DND-41 (cell line): ENCODE measurements at regions not wholly inside any gene's neighbourhood (a gene's known extent, or its start where the extent isn't known, plus 50 kb on each side); places are given as distances from the start of the nearest gene placed in this dataset.

Experiments used
- ATAC-seq: fragments of 200-7000 bp; cut with Tn5 transposase; 3 replicates; pipeline ENCODE4 v1.9.1; 2021; ENCODE audit warnings: low read depth; ENCODE audit not compliant: insufficient read depth
- DNase-seq: peaks from one replicate; pipeline ENCODE4 v3.0.0-alpha.2; 2020
- H2AFZ ChIP-seq: 2 replicates; pipeline ENCODE4 v1.6.0; 2012; ENCODE audit warnings: low read depth, low read length
- H3K27ac ChIP-seq: 2 replicates; pipeline ENCODE4 v1.5.1; 2012; ENCODE audit warnings: low read length, inconsistent platforms
- H3K27me3 ChIP-seq: fragments of 200-600 bp; sonication (generic); 2 replicates; pipeline ENCODE4 v1.6.0; 2012; ENCODE audit warnings: low read length, mild to moderate bottlenecking, inconsistent platforms; ENCODE audit not compliant: insufficient read depth, poor library complexity
- H3K36me3 ChIP-seq: 2 replicates; pipeline ENCODE4 v1.5.1; 2012; ENCODE audit warnings: low read length, inconsistent platforms; ENCODE audit not compliant: insufficient read depth
- H3K4me1 ChIP-seq: 2 replicates; pipeline ENCODE4 v1.5.1; 2012; ENCODE audit warnings: mild to moderate bottlenecking, low read length; ENCODE audit not compliant: insufficient read depth
- H3K4me2 ChIP-seq: 2 replicates; pipeline ENCODE4 v1.6.0; 2012; ENCODE audit warnings: mild to moderate bottlenecking, moderate library complexity, low read length, inconsistent platforms; ENCODE audit not compliant: insufficient read depth
- H3K4me3 ChIP-seq, 2 experiments: fragments of 200-600 bp in 1 of 2; shearing (Covaris generic) in 1 of 2; 2 replicates each; pipeline ENCODE4 v1.5.1; 2012 to 2016; ENCODE audit warnings: inconsistent platforms in 2 of 2, low read length in 2 of 2, mild to moderate bottlenecking in 2 of 2, low read depth in 1 of 2, moderate library complexity in 1 of 2
- H3K79me2 ChIP-seq: 2 replicates; pipeline ENCODE4 v1.6.0; 2012; ENCODE audit warnings: low read length, inconsistent platforms; ENCODE audit not compliant: insufficient read depth
- H3K9ac ChIP-seq: 2 replicates; pipeline ENCODE4 v1.6.0; 2012; ENCODE audit warnings: low read depth, mild to moderate bottlenecking, inconsistent platforms, low read length, moderate library complexity
- H3K9me3 ChIP-seq: 2 replicates; pipeline ENCODE4 v1.5.1; 2012; ENCODE audit warnings: low read length, moderate library complexity, mild to moderate bottlenecking, inconsistent platforms; ENCODE audit not compliant: insufficient read depth, severe bottlenecking
- H4K20me1 ChIP-seq: 2 replicates; pipeline ENCODE4 v1.6.0; 2012; ENCODE audit warnings: low read length; ENCODE audit not compliant: insufficient read depth
- EZH2 ChIP-seq: IDR thresholded peaks from 3 replicates; pipeline ENCODE4 v1.6.1; 2012; ENCODE audit warnings: borderline replicate concordance, low read depth, mild to moderate bottlenecking, moderate library complexity, low read length, inconsistent platforms; ENCODE audit not compliant: severe bottlenecking
- TF ChIP-seq, protein P1 (sequence below): IDR thresholded peaks from 2 replicates; pipeline ENCODE4 v1.5.1; 2012; ENCODE audit warnings: borderline replicate concordance, low read length, moderate library complexity, mild to moderate bottlenecking; ENCODE audit not compliant: poor library complexity, severe bottlenecking; ENCODE audit errors: extremely low read depth

DNA sequence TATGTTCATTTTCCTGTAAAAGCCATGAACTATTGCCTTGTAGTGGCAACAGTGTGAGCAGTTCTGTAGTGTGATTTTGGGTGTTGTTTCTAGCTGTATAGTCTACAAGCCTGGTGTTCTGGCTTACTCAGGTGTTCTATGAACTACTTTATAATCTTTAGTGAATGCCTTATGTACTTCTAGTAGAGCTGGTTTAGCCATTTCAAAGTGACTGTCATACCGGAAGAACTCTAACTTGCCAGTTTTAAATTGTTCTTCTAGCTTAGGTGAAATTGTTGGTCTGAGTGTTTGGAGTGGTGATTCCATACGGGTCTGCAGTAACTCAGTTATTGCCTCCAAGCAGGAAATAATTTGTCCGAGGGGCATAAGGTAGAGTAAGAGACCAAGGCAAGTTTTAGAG is 150.2 kb upstream of the ZNF184 start:
- no peaks in the 10 kb centered on the region for H3K79me2 ChIP-seq
- ATAC-seq, result no peak

DNA sequence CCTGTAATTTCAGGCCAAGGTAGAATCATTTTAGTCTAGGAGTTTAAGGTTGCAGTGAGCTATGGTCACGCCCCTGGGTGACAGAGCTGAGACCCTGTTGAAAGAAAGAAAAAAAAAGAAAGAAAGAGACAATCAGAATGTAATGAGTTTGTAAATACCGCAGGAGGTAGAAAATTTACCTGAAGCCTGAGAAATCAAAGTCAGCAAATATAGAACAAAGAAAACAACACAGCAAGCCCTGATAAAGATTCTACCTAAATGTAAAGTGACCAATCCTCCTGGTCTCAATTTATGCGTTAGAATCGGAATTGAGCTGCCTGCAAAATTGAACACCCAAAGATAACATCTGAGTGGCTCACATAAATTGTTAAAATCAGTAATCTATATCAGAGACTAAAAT is 146.5 kb upstream of the ZNF184 start:
- Histone ChIP-seq H3K4me3 (no peak overlapping the region), H3K9me3 (no peaks in the 10 kb centered on the region), H3K27ac (no peak overlapping the region), H3K9ac (no peak overlapping the region), H2AFZ (no peak overlapping the region), H3K27me3 (peaks cover 5% of the 10 kb centered on the region), H3K36me3 (no peaks in the 10 kb centered on the region), H4K20me1 (no peaks in the 10 kb centered on the region), H3K4me2 (no peak overlapping the region), H3K4me1 (no peaks in the 10 kb centered on the region), H3K79me2 (no peaks in the 10 kb centered on the region)
- no peak for DNase-seq
- no peak for ATAC-seq
- TF ChIP-seq EZH2, result no peak
- TF ChIP-seq, protein P1, sequence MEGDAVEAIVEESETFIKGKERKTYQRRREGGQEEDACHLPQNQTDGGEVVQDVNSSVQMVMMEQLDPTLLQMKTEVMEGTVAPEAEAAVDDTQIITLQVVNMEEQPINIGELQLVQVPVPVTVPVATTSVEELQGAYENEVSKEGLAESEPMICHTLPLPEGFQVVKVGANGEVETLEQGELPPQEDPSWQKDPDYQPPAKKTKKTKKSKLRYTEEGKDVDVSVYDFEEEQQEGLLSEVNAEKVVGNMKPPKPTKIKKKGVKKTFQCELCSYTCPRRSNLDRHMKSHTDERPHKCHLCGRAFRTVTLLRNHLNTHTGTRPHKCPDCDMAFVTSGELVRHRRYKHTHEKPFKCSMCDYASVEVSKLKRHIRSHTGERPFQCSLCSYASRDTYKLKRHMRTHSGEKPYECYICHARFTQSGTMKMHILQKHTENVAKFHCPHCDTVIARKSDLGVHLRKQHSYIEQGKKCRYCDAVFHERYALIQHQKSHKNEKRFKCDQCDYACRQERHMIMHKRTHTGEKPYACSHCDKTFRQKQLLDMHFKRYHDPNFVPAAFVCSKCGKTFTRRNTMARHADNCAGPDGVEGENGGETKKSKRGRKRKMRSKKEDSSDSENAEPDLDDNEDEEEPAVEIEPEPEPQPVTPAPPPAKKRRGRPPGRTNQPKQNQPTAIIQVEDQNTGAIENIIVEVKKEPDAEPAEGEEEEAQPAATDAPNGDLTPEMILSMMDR, result no peak

More for the DNA sequence above, 150.2 kb upstream of the ZNF184 start:
- Histone ChIP-seq H3K36me3 (no peaks in the 10 kb centered on the region), H3K4me3 (no peak overlapping the region), H3K4me2 (no peak overlapping the region), H3K27ac (no peak overlapping the region), H3K9me3 (no peaks in the 10 kb centered on the region), H2AFZ (no peak overlapping the region), H4K20me1 (no peaks in the 10 kb centered on the region), H3K27me3 (no peaks in the 10 kb centered on the region), H3K4me1 (no peaks in the 10 kb centered on the region), H3K9ac (no peak overlapping the region)
- TF ChIP-seq, protein P1, result no peak
- TF ChIP-seq EZH2, result no peak
- DNase-seq, result no peak

DNA sequence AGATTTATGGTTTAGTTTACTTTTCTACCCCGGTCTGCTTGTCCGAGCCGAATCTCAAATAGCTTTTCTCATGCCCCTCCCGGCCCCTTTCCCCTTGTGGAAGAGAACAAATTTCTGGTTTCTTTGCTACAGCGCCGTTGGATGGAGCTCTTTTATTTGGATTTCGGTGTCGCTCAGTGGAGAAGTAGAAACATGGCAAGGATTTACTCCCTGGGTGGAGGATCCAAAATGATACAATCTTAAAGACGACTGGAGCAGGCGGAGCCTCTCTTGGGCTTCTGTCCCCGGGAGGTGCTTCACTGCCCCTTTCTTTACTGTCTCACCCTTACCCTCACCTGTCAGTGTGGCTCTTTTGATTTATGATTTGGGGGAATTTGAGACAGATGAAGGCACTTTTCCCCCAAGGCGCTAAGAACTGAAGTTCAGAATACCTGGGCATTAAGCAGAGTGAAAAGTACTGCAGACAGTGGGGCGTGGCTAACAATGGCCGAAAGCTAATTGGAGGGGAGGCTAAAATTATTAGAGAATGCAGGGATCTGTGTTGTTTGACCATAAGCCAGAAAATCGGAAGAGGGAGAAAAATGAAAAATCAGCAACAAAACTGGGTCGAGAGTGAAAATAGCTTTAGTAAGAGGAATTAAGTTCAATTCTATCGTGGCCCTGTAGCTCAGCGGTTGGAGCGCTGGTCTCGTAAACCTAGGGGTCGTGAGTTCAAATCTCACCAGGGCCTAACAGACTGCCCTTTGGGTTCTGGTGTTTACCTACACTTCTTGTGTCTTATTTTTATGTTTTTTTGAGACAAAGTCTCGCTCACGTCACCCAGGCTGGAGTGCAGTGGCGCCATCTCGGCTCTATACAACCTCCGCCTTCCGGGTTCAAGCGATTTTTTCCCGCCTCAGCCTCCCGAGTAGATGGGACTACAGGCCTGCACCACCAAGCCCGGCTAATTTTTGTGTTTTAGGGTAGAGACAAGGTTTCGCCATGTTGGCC is 145.1 kb upstream of the ZNF184 start:
- TF ChIP-seq EZH2, result no peak
- TF ChIP-seq, protein P1, result no peak
- Histone ChIP-seq H3K4me3 (no peak overlapping the region), H3K27ac (no peak overlapping the region), H4K20me1 (no peaks in the 10 kb centered on the region), H2AFZ (no peak overlapping the region), H3K4me1 (no peaks in the 10 kb centered on the region), H3K9ac (no peak overlapping the region), H3K79me2 (no peaks in the 10 kb centered on the region), H3K36me3 (no peaks in the 10 kb centered on the region), H3K4me2 (no peak overlapping the region), H3K27me3 (peaks cover 5% of the 10 kb centered on the region), H3K9me3 (no peaks in the 10 kb centered on the region)
- no peak for ATAC-seq
- DNase-seq, result no peak
